Vagina (tissue), 2 donors: ENCODE measurements at regions not wholly inside any gene's neighbourhood (a gene's known extent, or its start where the extent isn't known, plus 50 kb on each side); places are given as distances from the start of the nearest gene placed in this dataset.

Experiments used
- DNase-seq, 2 donors: peaks; one replicate each; pipeline ENCODE4 v3.0.0-alpha.2; 2017; ENCODE audit errors: extremely low spot score in 2 of 2
- H3K27ac ChIP-seq: fragments of 200-600 bp; sonication (generic); one replicate; pipeline ENCODE4 v1.5.1; 2019
- H3K27me3 ChIP-seq: fragments of 200-600 bp; sonication (generic); one replicate; pipeline ENCODE4 v1.5.1; 2019
- H3K36me3 ChIP-seq, 2 donors: fragments of 200-600 bp; sonication (generic); one replicate each; pipeline ENCODE4 v1.5.1; 2017 to 2019
- H3K4me1 ChIP-seq: fragments of 200-600 bp; sonication (generic); one replicate; pipeline ENCODE4 v1.5.1; 2019
- H3K4me3 ChIP-seq, 2 donors: fragments of 200-600 bp; sonication (generic); 1 replicate in 1 of 2; 2 replicates in 1 of 2; pipeline ENCODE4 v1.5.1; 2016 to 2019
- H3K9me3 ChIP-seq: fragments of 200-600 bp; sonication (generic); one replicate; pipeline ENCODE4 v1.5.1; 2019
- POLR2A ChIP-seq, 2 donors: fragments of 450-650 bp; IDR thresholded peaks; one replicate each; pipeline ENCODE4 v1.6.1; 2017; ENCODE audit warnings: antibody characterized with exemption in 2 of 2, mild to moderate bottlenecking in 2 of 2, moderate library complexity in 2 of 2
- POLR2AphosphoS5 ChIP-seq, 2 donors: sonication (generic); formaldehyde crosslinking; IDR thresholded peaks; one replicate each; pipeline ENCODE4 v1.9.0; 2017; ENCODE audit warnings: antibody characterized with exemption in 2 of 2, mild to moderate bottlenecking in 2 of 2, low read depth in 1 of 2; ENCODE audit not compliant: insufficient read depth in 1 of 2
- intact Hi-C: fragments of 100-400 bp; cut with DNase I; formaldehyde crosslinking; loops from one replicate; pipeline ENCODE4 v1.15.1; 2023
- TF ChIP-seq, protein P1 (sequence below), 3 experiments: fragments of 450-650 bp in 2 of 3; fragments of 200-600 bp in 1 of 3; sonication (generic) in 1 of 3; IDR thresholded peaks; one replicate each; pipeline ENCODE4 v1.5.1; 2017 to 2019; ENCODE audit warnings: antibody characterized with exemption in 3 of 3, mild to moderate bottlenecking in 2 of 3, moderate library complexity in 2 of 3

DNA sequence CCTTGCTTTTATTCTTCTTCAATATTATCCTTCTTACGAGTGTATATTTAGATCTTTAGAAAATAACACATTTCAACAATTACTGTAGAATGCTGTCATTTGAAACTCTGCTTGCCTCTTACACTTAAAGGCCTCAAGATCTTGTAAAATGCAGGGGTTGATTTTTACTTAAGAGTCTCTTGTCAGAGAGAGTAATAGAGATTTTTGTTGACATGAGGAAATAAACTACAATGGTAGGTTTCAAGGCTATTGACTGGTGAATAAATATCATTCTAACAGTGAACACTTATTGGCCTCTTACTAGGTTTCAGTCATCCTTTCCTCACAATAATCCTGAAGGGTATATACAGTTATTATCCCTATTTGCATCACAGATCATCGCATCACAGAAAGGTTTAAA is 344.6 kb downstream of the GBE1 start:
- no peaks in the 10 kb centered on the region for H3K9me3 ChIP-seq
- H3K4me1 ChIP-seq: no peaks in the 10 kb centered on the region
- H3K27me3 ChIP-seq: no peaks in the 10 kb centered on the region
- H3K36me3 ChIP-seq: no peaks in the 10 kb centered on the region
- H3K27ac ChIP-seq: no peak overlapping the region
- no peak for DNase-seq
- TF ChIP-seq, protein P1, sequence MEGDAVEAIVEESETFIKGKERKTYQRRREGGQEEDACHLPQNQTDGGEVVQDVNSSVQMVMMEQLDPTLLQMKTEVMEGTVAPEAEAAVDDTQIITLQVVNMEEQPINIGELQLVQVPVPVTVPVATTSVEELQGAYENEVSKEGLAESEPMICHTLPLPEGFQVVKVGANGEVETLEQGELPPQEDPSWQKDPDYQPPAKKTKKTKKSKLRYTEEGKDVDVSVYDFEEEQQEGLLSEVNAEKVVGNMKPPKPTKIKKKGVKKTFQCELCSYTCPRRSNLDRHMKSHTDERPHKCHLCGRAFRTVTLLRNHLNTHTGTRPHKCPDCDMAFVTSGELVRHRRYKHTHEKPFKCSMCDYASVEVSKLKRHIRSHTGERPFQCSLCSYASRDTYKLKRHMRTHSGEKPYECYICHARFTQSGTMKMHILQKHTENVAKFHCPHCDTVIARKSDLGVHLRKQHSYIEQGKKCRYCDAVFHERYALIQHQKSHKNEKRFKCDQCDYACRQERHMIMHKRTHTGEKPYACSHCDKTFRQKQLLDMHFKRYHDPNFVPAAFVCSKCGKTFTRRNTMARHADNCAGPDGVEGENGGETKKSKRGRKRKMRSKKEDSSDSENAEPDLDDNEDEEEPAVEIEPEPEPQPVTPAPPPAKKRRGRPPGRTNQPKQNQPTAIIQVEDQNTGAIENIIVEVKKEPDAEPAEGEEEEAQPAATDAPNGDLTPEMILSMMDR (IDR thresholded peaks at IDR 0.05): no peak
- no peak for TF ChIP-seq POLR2AphosphoS5 (IDR thresholded peaks at IDR 0.05; ENCODE audit: insufficient read depth in 1 of 2, low read depth in 1 of 2)
- no peak for TF ChIP-seq POLR2A (IDR thresholded peaks at IDR 0.05)
- H3K4me3 ChIP-seq: no peak overlapping the region
- intact Hi-C loops: no loop called here

DNA sequence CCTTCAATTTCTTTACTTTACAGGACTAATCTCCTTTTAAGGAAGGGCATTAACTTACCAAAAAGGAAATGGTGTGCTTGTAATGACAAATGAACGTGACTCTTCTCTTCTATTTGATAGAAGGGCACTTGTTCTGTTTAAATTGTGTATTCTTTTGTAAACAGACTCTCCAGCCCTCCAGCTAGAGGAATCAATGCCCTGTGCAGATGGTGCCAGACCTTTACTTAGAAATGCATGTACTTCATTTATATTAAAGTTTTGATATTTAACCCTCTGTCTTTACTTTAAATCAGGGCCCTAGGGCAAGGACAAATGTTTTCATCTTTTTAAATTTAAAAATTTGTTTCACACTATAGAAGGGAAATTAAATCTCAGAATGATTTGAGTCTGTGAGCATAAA is 355.1 kb downstream of the GBE1 start:
- TF ChIP-seq, protein P1 (IDR thresholded peaks at IDR 0.05): no peak
- TF ChIP-seq POLR2A (IDR thresholded peaks at IDR 0.05) (no peak), POLR2AphosphoS5 (IDR thresholded peaks at IDR 0.05; ENCODE audit: insufficient read depth in 1 of 2, low read depth in 1 of 2) (no peak)
- no peaks in the 10 kb centered on the region for H3K27me3 ChIP-seq
- no peaks in the 10 kb centered on the region for H3K36me3 ChIP-seq
- no peak for DNase-seq
- H3K4me1 ChIP-seq: no peaks in the 10 kb centered on the region
- H3K4me3 ChIP-seq: no peak overlapping the region
- intact Hi-C loops: no loop called here
- H3K27ac ChIP-seq: no peak overlapping the region
- no peaks in the 10 kb centered on the region for H3K9me3 ChIP-seq

DNA sequence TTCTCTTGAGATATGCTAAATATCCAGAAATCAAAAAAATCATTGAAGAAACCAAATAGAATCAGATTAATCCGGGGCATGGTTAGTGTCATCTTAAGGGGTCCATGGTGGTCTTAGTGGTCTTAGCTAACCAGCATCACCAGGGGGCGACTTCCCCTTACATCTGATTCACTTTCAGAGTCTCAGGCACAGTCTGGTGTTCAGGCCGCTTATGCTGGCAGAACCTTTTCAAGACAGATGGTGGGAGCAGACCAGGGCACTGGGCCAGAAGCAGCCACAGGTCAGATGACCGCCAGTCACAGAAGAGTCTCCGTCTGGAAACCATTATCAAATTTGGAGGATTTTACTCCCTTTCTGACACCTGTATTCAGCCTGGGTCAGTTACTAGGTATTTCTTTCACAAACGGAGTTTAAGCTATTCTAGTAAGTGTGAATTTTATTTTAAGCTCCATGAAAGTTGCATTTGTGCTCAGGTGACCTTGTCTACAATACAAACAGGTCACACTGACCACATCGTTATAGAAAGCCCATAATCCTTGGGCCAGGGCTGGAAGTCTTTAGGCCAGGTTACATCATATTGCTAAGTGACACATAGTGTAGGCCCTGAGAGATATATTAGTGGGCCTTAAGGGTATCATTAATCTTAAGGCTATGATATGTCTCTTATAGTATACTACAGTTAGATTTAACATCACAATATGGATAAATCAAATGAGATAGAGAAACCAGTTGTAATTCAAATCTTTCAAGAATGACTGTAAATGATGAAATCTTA is 365.5 kb downstream of the GBE1 start:
- H3K4me1 ChIP-seq: no peaks in the 10 kb centered on the region
- H3K27me3 ChIP-seq: no peaks in the 10 kb centered on the region
- H3K36me3 ChIP-seq: no peaks in the 10 kb centered on the region
- DNase-seq: no peak
- H3K9me3 ChIP-seq: no peaks in the 10 kb centered on the region
- intact Hi-C loops: no loop called here
- H3K4me3 ChIP-seq: no peak overlapping the region
- no peak overlapping the region for H3K27ac ChIP-seq
- no peak for TF ChIP-seq POLR2A (IDR thresholded peaks at IDR 0.05)
- no peak for TF ChIP-seq POLR2AphosphoS5 (IDR thresholded peaks at IDR 0.05; ENCODE audit: insufficient read depth in 1 of 2, low read depth in 1 of 2)
- TF ChIP-seq, protein P1 (IDR thresholded peaks at IDR 0.05): no peak

DNA sequence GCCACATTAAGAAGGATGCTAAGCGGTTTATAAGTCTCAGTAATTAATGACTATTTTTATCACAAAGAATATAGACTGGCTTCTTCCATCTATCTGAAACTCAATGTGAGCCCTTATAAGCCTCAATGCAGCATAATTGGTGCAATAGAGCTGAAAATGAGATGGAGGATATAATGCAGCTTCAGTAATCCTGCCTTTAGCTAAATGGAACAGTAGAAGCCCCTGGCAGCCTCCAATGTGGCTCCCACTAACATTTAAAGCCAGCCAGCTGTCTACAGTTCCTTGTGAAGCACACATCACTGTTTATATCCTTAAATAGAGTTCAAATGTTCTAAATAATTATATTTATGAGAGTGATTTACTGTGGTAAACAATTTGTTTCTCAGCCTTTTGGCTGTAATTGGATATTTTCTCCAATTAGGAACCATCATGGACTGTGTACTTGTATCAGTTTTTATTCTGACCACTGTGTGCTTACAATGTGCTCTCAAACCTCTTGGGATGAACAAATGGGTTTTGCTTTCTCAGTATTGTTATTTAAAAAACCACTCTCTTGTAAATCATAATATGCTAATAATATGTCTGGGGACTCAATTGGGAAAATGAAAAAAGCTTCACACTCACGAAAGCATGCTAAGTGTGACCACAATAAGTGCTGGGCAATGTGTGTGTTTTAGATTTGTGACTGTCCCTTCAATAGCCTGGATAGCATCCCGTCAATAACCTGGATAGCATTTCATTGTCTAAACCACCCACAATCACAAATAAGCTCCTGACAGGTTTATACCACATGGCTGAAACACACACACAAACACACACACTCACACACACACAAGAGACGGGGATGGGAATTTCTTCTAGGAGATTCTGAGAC is 366.6 kb downstream of the GBE1 start:
- intact Hi-C loops: no loop called here
- Histone ChIP-seq H3K27me3 (no peaks in the 10 kb centered on the region), H3K36me3 (no peaks in the 10 kb centered on the region), H3K9me3 (no peaks in the 10 kb centered on the region), H3K4me1 (no peaks in the 10 kb centered on the region), H3K27ac (no peak overlapping the region), H3K4me3 (no peak overlapping the region)
- TF ChIP-seq, protein P1 (IDR thresholded peaks at IDR 0.05): no peak
- no peak for TF ChIP-seq POLR2A (IDR thresholded peaks at IDR 0.05)
- no peak for TF ChIP-seq POLR2AphosphoS5 (IDR thresholded peaks at IDR 0.05; ENCODE audit: insufficient read depth in 1 of 2, low read depth in 1 of 2)
- no peak for DNase-seq
